ENCODE measurements at regions not wholly inside any gene's neighbourhood (a gene's known extent, or its start where the extent isn't known, plus 50 kb on each side); places are given as distances from the start of the nearest gene placed in this dataset.
"Not testable (repeated sequence)": the region's sequence is repeated elsewhere in the genome, so short reads cannot be mapped to it uniquely, and the experiment has no call there.

DNA sequence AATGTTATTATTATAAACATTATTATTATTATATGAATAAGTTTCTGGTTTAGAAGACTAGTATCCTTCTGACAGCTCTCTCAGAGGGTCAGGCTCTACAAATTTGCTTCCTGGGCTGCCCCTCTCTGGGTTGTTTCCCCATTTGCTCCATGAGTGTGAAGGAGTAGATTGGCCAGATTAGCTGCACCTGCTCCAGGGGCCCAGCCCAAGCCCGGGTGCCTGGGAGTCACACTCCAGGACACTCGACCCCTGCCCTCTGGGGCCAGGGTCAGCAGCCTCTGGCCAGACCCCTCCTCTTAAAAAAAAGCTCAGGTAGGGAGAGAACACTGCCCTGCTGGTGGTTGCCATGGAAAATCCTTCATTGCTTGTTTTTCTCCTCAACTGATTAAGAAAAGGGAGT lies 169.0 kb upstream of the FOXD4L5 start:
- DNase-seq (ENCODE audit: low read depth) = not testable (repeated sequence)

DNA sequence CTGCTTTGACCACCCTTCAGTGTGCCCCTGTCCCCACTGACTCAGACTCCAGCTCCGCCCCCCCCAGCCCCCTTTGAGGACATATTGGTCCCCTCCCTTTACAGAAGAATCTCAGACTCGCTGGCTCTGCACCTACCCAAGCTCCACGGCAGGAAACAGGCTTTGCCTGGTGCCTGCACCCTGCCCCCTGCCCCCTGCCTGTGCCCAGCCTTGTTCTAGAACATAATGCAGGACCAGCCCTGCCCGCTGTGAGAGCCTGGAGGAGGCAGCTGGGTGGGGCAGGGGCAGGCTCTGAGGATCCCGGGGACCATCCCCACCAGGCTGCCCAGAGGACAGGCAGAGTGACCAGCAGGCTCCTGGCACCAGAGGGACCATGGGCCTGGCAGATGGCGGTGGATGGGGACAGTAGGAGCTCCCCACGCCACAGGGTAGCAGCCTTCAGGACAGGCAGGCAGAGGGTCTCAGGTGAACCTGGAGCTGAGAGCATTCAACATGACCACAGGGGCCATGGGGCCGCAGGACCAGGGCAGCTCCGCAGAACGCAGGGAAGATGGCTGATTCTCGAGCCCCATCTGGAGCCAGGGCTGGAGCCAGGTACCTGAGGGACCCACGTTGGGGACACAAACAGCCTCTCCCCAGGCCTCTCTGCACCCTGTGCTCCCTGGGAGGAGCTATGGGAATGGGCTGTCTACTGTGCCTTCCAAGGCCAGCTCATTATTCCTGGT lies 165.0 kb upstream of the FOXD4L5 start:
- DNase-seq (ENCODE audit: low read depth) = not testable (repeated sequence)

DNA sequence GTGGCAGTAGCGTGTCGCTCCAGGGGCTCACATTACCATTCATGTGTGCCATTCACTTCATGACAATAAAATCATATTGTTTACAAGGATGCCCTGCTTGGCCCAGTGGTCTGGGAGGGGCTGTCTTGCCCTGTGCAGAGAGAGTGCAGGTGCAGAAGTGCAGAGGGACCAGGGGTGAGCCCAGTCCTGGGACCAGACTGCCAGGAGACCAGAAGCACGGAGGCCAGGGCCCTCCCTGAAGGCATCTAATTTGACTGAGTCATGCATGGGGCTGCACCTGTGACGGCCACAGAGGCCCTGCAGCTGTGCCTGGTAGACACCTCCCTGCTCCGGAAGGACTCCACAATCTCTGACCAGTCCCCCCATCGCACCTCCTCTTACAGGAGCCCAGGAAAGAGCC lies 164.4 kb upstream of the FOXD4L5 start:
- no peak for DNase-seq (ENCODE audit: low read depth)

DNA sequence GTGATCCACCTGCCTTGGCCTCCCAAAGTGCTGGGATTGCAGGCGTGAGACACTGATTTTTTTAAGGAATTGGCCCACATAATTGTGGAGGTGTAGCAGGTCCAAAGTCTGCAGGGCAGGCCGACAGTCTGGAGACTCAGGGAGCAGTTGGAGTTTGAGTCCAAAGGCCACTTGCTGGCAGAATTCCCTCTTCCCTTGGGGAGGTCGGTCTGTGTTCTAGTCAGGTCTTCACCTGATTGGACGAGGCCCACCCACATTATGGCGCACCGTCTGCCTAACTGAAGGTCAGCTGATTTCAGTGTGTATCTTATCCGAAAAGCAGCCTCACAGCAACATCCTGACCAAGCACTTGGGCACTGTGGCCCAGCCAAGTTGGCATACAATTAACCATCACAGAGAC lies 162.1 kb upstream of the FOXD4L5 start:
- not testable (repeated sequence) for DNase-seq (ENCODE audit: low read depth)

DNA sequence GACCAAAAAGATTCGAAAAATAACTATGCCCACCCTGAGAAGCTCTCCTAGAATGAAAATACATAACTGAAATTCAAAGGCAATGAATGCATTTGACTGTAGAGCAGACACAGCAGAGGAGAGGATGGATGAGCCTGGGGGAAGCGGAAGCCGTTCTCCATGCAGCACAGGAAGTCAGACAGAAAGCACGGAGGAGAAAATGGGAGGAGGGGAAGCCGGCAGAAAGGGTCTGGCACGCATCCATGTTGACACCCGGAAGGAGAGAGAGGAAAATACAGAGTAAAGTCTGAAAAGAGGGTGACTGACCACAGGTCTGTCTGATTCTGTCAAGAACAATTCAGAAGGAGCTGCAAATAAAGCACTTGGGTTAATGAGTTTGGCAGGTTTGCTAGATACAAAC lies 161.0 kb upstream of the FOXD4L5 start:
- not testable (repeated sequence) for DNase-seq (ENCODE audit: low read depth)

DNA sequence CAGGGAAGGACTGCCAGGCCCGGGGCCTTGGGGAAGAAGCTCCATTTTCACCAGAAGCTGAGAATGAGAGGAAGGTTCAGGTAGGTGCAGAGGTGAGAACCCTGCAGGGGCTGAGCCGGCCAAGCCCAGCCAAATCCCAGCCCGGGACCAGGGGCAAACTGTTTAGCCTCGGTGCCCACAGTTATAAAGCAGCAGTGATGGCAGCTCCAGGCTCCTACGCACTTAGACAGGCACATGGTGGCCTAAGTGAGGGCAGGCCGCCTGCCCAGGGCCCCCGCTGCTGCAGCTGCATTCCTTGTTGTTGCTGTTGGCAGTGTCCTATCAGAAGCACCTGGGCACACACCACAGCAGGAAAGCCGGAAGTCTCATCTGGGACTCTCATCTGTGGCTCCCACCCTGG lies 159.9 kb upstream of the FOXD4L5 start:
- no peak for DNase-seq (ENCODE audit: low read depth)

DNA sequence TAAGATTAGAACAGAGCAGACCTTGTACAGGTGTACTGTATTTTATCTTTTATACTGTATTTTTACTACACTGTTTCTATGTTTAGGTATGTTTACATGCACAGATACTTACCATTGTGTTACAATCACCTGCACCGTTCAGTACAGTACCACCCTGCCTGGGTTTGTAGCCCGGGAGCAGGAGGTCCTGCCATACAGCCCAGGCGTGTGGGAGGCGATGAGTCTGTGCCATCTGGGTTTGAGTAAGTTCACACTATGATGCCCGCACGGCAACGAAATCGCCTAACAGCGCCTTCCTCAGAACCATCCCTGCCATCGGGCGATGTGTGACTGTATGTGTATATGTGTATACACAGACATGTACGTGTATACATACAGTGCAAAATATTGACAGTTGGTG lies 157.1 kb upstream of the FOXD4L5 start:
- DNase-seq (ENCODE audit: low read depth) = not testable (repeated sequence)

DNA sequence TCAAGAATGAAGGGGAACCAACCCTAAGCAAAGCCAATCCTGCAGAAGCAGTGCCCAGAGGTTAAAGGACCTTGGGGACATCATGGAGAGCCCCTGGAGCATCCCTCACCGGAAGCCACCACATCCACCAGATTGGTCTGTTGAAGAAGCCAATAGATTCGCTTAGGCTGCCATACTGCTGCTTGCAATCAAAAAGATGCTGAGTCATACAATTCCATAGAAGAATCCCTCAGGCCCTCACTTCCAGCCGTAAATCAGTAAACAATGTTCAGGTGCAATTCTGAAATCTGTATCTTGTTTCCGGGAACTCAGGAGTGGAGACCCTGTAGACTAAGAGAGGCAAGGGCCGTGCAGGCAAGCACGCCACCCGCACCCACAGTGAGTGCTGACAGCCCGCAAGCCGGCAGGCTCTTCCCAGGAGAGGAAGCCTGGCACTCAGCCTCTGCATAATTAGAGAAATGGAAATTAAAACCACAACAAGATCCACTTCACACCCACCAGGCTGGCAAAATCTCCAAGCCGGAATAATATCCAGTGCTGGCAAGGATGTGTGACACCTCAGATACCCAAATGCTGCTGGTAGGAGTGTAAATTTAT lies 156.4 kb upstream of the FOXD4L5 start:
- not testable (repeated sequence) for DNase-seq (ENCODE audit: low read depth)

DNA sequence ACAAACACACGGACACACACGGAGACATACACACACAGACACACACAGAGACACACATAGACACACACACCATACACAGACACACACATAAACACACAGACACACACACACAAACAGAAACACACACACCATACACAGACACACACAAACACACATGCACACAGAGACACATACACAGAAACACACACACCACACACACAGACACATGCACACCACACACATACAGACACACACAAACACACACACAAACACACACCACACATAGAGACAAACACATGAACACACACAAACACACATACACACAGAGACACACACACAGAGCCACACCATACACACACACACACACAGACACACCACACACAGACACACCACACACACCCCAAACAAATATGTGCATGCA lies 152.7 kb upstream of the FOXD4L5 start:
- DNase-seq (ENCODE audit: low read depth) = no peak

DNA sequence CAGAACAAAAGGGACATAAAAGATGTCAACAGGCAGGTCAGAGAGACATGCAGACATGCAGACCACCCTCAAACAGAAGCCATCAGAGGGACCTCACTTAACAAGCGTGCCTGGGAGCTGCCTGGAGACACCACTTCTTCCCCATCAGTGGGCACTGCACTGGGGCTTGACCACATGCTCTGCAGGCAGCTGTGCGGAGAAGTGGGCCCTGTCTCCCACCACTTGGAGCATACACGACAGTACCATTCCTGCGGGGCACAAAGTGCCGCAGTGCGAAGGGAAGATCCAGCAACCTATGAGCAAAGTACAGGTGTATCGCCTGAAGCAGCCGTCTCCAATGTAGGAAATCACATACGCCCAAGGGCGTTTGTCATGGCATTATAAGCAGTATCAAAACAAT lies 150.5 kb upstream of the FOXD4L5 start:
- no peak for DNase-seq (ENCODE audit: low read depth)

DNA sequence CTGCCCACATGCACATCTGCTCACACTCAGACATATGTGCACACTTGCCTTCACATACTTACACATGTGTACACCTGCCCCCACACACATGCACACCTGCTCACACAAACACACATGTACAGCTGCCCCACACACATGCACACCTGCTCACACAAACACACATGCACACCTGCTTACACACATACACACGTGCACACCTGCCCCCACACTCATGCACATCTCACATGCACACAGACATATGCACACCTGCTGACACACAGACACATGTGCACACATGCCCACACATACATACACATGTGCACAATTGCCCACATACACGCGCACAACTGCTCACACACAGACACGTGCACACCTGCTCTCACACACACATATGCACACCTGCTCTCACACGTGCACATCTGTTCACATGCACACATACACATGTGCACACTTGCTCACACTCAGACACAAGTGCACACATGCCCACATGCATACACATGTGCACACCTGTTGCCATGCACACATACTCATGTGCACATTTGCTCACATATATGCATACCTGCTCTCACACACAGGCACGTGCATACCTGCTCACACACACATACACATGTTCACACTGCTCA lies 147.8 kb upstream of the FOXD4L5 start:
- DNase-seq (ENCODE audit: low read depth) = no peak

DNA sequence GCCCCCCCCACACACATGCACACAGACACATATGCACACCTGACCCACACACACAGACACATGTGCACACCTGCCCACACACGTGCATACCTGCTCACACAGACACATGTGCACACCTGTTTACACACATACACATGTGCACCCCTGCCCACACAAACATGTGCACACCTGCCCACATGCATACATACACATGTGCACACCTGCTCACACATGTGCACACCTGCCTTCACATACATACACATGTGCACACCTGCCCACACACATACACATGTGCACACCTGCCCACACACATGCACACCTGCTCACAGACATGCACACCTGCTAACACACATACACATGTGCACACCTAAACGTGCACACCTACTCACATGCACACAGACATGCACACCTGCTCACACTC lies 147.0 kb upstream of the FOXD4L5 start:
- no peak for DNase-seq (ENCODE audit: low read depth)

DNA sequence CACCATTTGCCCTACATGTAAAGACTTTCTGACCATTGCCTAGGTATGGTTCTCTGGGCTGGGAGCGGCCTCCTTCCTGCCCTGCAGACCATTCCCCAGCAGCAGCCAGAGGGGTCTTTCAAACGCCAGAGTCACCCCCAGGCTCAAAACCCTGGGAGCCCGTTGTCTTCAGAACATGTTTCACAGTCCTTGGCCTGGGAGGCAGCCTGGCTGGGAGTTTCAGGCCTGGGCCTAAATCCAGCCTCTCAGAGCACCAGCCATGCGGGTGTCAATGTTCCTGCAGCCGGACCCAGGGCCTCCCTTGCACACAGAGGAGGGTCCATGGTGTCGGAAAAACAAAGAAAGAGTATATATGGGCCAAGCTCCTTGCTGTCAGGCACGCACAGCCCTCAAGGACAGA lies 145.2 kb upstream of the FOXD4L5 start:
- DNase-seq (ENCODE audit: low read depth) = no peak

DNA sequence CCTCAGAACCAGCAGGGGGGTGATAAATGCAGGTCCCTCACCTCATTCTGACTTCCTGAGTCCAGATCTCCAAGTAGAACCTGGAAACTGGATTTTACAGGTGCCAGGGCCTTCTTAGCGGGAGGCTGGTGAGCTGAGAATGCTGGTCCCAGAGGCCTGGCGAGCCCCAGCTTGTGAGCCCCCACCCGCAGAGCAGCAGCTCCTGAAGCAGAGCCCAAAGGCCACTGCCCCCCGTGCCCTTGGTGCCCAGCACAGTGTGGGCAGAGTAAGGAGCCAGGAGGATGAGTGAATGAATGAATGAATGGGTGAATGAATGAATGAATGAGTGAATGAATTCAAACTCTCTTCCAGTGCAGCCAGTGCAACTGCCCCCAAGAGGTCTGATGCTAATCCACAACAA lies 142.4 kb upstream of the FOXD4L5 start:
- not testable (repeated sequence) for DNase-seq (ENCODE audit: low read depth)

DNA sequence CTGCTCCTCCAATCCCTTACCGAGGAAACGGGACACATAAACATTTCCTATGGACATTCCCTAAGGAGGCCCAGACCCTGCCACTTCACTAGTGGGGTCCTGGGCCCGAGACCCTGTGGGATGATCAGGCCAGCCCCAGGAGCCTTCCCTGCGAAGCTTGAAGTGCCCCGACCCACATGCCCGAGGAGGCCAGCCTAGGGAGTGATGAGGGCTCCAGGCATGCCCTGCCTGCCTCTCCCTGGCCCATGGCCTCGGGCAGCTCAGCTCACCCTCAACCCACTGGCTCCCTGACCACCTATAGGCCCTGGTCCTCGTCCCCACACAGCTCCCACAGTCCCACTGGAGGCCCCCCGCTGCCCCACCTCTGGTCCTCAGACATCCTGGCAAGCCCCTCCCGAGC lies 141.8 kb upstream of the FOXD4L5 start:
- not testable (repeated sequence) for DNase-seq (ENCODE audit: low read depth)

DNA sequence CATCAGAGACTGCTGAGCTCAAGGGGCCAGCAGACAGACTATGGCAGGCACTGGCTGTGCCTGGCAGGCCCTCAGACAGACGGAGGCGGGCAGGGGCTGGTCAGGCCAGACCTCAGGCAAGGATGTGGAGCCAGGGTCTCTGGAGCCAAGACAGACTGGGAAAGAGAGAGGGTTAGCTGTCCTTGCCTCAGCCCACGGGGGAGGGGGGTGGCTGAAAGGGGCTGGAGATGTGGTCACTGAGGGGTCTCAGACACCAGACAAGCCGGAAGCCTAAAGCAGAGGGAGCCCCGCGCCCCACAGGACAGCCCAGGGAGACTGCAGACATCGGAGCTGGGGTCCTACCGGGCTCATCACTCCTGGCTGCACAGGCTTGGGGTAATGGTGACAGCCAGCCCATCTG lies 141.2 kb upstream of the FOXD4L5 start:
- no peak for DNase-seq (ENCODE audit: low read depth)

DNA sequence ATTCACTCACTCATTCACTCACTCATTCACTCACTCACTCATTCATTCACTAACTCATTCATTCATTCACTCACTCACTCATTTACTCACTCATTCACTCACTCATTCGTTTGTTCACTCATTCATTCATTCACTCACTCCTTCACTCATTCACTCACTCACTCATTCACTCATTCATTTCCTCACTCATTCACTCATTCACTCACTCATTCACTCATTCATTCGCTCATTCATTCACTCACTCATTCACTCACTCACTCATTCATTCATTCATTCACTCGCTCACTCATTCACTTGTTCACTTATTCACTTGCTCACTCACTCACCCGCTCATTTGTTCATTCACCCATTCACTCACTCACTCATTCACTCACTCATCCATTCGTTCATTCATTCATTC lies 140.2 kb upstream of the FOXD4L5 start:
- not testable (repeated sequence) for DNase-seq (ENCODE audit: low read depth)

DNA sequence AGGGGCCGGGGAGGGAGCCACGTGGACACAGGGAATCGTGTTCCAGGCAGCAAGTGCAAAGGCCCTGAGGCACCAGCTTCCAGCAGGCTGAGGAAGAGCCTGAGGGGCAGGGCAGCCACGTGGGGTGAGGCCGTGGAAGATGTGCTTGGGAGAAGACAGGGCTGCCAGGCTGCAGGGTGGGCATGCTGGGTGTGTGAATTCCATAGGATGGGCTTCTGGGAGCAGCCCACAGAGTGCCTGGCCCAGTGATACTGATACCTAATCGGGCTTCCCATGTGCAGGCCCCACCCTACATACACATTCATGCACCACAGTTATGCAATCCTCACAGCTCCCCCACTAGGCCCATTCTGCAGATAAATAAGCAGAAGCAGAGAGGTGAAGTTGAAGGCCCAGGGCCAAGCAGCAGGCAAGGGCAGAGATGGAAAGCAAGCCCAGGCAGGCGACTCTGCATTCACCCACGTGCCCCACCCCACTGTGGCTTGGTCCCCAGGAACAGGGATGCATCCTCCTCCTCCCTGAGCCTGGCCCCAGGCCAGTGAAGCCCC lies 139.5 kb upstream of the FOXD4L5 start:
- not testable (repeated sequence) for DNase-seq (ENCODE audit: low read depth)

DNA sequence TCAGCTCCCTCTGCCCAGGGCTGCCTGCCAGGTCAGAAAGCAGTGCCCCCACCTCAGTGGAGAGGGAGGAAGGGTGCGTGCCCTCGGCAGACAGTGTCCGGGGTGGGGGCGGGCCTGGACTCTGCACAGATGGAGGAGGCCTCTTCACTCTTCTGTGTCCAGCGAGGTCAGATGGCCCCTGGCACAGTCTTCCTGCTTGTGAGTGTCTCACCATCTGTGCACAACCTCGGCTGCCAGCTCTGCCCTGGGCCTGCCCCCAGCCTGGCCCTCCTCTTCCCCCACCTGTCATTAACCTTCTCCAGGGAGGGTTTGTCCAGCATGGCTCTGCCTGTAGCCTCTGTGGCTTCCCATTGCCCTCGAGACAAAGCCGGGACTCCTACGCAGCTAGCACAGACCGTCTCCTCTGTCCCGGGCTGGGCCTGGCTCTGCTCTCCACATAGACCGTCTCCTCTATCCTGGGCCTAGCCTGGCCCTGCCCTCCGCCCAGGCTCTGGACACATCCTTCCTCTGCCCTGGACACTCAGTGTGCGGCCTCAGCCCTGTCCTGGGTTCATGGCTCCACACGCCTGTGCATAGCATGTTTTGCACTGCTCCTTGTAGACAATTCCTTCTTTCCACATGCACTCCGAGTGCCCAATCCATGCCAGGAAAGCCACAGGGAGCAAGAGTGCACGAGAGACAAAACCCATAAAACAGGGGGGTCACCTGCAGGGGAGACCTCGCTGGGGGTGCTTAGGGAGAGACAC lies 138.9 kb upstream of the FOXD4L5 start:
- DNase-seq (ENCODE audit: low read depth) = not testable (repeated sequence)

DNA sequence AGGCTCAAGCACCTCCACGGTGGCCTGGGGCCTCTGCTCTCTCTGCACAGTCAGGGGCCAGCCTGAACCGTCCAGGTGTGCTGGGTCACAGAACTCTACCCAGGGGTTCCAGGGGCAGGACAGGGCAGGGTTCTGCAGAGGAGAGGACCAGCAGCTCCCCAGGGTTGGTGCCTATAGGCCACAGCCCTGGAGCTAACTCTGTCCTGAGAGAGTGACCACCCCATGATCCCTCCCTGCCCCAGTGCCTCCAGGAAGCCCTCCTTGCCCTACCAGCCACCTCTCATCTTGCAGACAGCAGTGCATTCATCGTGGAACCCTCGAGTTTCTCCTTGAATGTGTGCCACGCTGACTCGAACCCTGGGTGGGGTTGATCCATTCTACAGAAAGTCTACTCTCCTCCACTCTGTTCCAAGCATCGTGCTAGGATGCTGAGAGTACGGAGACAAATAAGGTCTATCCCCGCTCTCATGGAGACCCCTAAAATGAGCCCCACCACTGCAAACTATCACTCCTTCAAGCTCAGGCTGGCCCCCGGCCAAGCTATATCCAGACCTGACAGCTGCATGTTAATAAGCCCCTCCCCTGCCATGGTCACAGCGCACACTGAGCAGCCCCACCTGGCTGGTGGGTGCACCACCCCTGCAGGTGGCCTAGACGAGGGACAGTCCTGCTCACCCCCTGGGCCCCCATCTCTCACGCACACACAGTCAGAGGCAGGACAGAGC lies 138.1 kb upstream of the FOXD4L5 start:
- DNase-seq (ENCODE audit: low read depth) = not testable (repeated sequence)

DNA sequence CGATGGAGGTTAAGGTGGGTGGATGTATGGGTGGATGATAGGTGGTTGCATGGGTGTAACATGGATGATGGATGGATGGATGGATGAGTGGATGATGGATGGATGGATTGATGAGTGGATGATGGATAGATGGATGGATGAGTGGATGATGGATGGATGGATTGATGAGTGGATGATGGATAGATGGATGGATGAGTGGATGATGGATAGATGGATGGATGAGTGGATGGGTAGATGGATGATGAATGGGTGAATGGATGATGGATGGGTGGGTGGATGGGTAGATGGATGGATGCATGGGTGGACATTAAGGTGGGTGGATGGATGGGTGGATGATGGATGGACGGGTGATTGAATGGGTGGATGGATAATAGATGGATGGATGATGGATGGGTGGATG lies 136.5 kb upstream of the FOXD4L5 start:
- DNase-seq (ENCODE audit: low read depth) = not testable (repeated sequence)

DNA sequence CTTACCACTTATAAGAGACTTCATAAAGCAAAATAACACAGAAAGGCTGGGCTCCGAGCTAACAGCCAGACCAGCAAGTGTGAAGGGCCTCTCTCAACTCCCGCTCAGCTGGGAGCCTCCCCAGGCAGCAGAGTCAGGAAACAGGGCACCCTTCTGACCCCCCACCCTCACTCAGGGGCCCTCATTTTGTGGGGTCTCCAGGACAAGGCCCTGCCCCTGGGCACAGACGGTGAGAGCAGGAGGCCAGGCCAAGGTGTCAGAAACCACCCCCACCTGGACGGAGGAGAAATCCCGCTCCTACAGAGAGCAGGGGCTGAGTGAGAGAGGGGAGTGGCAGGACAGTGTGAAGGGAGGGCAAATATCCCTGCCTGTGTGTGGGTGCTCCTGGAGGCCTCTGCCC lies 135.8 kb upstream of the FOXD4L5 start:
- no peak for DNase-seq (ENCODE audit: low read depth)

Measured in T follicular helper cell (primary cell).